HG03469 (cell line): ENCODE measurements at regions not wholly inside any gene's neighbourhood (a gene's known extent, or its start where the extent isn't known, plus 50 kb on each side); places are given as distances from the start of the nearest gene placed in this dataset.
"Not testable (repeated sequence)": the region's sequence is repeated elsewhere in the genome, so short reads cannot be mapped to it uniquely, and the experiment has no call there.

Experiments used
- ATAC-seq: cut with Tn5 transposase; IDR thresholded peaks from one replicate; pipeline ENCODE4 v1.9.1; 2021; ENCODE audit warnings: mild to moderate bottlenecking, moderate library complexity, moderate number of reproducible peaks; ENCODE audit not compliant: unreplicated experiment

- ATAC-seq, result no peak
Measured at GRCh38 chr13:22848539-22849052, 332.2 kb upstream of the SGCG start.

GRCh38 chr13:22855926-22856325, 324.9 kb upstream of the SGCG start:
- no peak for ATAC-seq

- not testable (repeated sequence) for ATAC-seq
Measured at GRCh38 chr13:22858980-22859379, 321.8 kb upstream of the SGCG start.

- not testable (repeated sequence) for ATAC-seq
Measured at GRCh38 chr13:22859411-22859810, 321.4 kb upstream of the SGCG start.

GRCh38 chr13:22861958-22862466, 318.8 kb upstream of the SGCG start:
- ATAC-seq, result no peak

- ATAC-seq, result no peak
Measured at GRCh38 chr13:22862478-22862877, 318.3 kb upstream of the SGCG start.

- ATAC-seq, result no peak
Measured at GRCh38 chr13:22866221-22866620, 314.6 kb upstream of the SGCG start.

- ATAC-seq, result no peak
Measured at GRCh38 chr13:22871231-22871630, 309.5 kb upstream of the SGCG start.

- no peak for ATAC-seq
Measured at GRCh38 chr13:22874839-22875238, 305.9 kb upstream of the SGCG start.

- no peak for ATAC-seq
Measured at GRCh38 chr13:22877421-22877820, 303.4 kb upstream of the SGCG start.

- ATAC-seq, result no peak
Measured at GRCh38 chr13:22880741-22881720, 299.7 kb upstream of the SGCG start.

GRCh38 chr13:22881721-22882608, 298.8 kb upstream of the SGCG start:
- ATAC-seq, result not testable (repeated sequence)

- ATAC-seq, result no peak
Measured at GRCh38 chr13:22883262-22883840, 297.4 kb upstream of the SGCG start.

- no peak for ATAC-seq
Measured at GRCh38 chr13:22883956-22884355, 296.8 kb upstream of the SGCG start.

GRCh38 chr13:22886061-22886460, 294.7 kb upstream of the SGCG start:
- not testable (repeated sequence) for ATAC-seq

- ATAC-seq, result not testable (repeated sequence)
Measured at GRCh38 chr13:22889376-22889775, 291.4 kb upstream of the SGCG start.

GRCh38 chr13:22893204-22893603, 287.6 kb upstream of the SGCG start:
- ATAC-seq, result no peak

- no peak for ATAC-seq
Measured at GRCh38 chr13:22893777-22894176, 287.0 kb upstream of the SGCG start.

- no peak for ATAC-seq
Measured at GRCh38 chr13:22897571-22898314, 283.0 kb upstream of the SGCG start.

- ATAC-seq, result not testable (repeated sequence)
Measured at GRCh38 chr13:22900416-22900951, 280.3 kb upstream of the SGCG start.
